H9 (cell line): ENCODE measurements at regions not wholly inside any gene's neighbourhood (a gene's known extent, or its start where the extent isn't known, plus 50 kb on each side); places are given as distances from the start of the nearest gene placed in this dataset.
"Not testable (repeated sequence)": the region's sequence is repeated elsewhere in the genome, so short reads cannot be mapped to it uniquely, and the experiment has no call there.

Source experiments
- DNase-seq: peaks from one replicate; pipeline ENCODE4 v3.0.0-alpha.2; 2017
- H2AFZ ChIP-seq: one replicate; pipeline ENCODE4 v1.6.1; 2013; ENCODE audit warnings: mild to moderate bottlenecking, low read length, control low read depth, moderate library complexity
- H2AK5ac ChIP-seq: 2 replicates; pipeline ENCODE4 v1.6.1; 2013; ENCODE audit warnings: low read length, control low read depth, mixed read lengths; ENCODE audit not compliant: insufficient read length
- H2BK120ac ChIP-seq: one replicate; pipeline ENCODE4 v1.6.1; 2013; ENCODE audit warnings: low read depth, mild to moderate bottlenecking, low read length, control low read depth, inconsistent platforms; ENCODE audit not compliant: poor library complexity, severe bottlenecking
- H2BK12ac ChIP-seq: 2 replicates; pipeline ENCODE4 v1.6.1; 2013; ENCODE audit warnings: low read length, control low read depth, mixed read lengths, low read depth; ENCODE audit not compliant: insufficient read length
- H2BK15ac ChIP-seq: 2 replicates; pipeline ENCODE4 v1.6.1; 2013; ENCODE audit warnings: low read depth, low read length, control low read depth
- H2BK20ac ChIP-seq: one replicate; pipeline ENCODE4 v1.6.1; 2013; ENCODE audit warnings: low read depth, mild to moderate bottlenecking, low read length, control low read depth, inconsistent platforms; ENCODE audit not compliant: poor library complexity, severe bottlenecking
- H2BK5ac ChIP-seq: 2 replicates; pipeline ENCODE4 v1.6.1; 2013; ENCODE audit warnings: low read length, control low read depth, mixed read lengths; ENCODE audit not compliant: insufficient read length
- H3K14ac ChIP-seq: 2 replicates; pipeline ENCODE4 v1.6.1; 2013; ENCODE audit warnings: low read length, control low read depth; ENCODE audit not compliant: insufficient read depth
- H3K18ac ChIP-seq: 2 replicates; pipeline ENCODE4 v1.6.1; 2013; ENCODE audit warnings: low read depth, mild to moderate bottlenecking, mixed read lengths, low read length, control low read depth; ENCODE audit not compliant: insufficient read length
- H3K23ac ChIP-seq: 2 replicates; pipeline ENCODE4 v1.6.1; 2013; ENCODE audit warnings: low read length, control low read depth, mixed read lengths, low read depth; ENCODE audit not compliant: insufficient read length
- H3K23me2 ChIP-seq: 2 replicates; pipeline ENCODE4 v1.6.1; 2013; ENCODE audit warnings: low read depth, mild to moderate bottlenecking, mixed read lengths, low read length, control low read depth; ENCODE audit not compliant: insufficient read length, poor library complexity, severe bottlenecking
- H3K27ac ChIP-seq: 2 replicates; pipeline ENCODE4 v1.5.1; 2013; ENCODE audit warnings: low read length, control low read depth, mixed read lengths, low read depth; ENCODE audit not compliant: insufficient read length
- H3K27me3 ChIP-seq: 2 replicates; pipeline ENCODE4 v1.6.1; 2013; ENCODE audit warnings: low read length, control low read depth, inconsistent platforms; ENCODE audit not compliant: insufficient read depth
- H3K4ac ChIP-seq: 2 replicates; pipeline ENCODE4 v1.6.1; 2013; ENCODE audit warnings: low read depth, mild to moderate bottlenecking, control low read depth, inconsistent platforms, low read length, moderate library complexity
- H3K4me1 ChIP-seq: 2 replicates; pipeline ENCODE4 v1.6.1; 2013; ENCODE audit warnings: low read length, control low read depth, inconsistent platforms; ENCODE audit not compliant: insufficient read depth
- H3K4me2 ChIP-seq: 2 replicates; pipeline ENCODE4 v1.6.1; 2013; ENCODE audit warnings: low read length, control low read depth, mixed read lengths; ENCODE audit not compliant: insufficient read length, insufficient read depth
- H3K56ac ChIP-seq: 2 replicates; pipeline ENCODE4 v1.6.1; 2013; ENCODE audit warnings: low read depth, mild to moderate bottlenecking, mixed read lengths, low read length, control low read depth; ENCODE audit not compliant: insufficient read length
- H3K79me1 ChIP-seq: 2 replicates; pipeline ENCODE4 v1.6.1; 2013; ENCODE audit warnings: low read depth, mild to moderate bottlenecking, moderate library complexity, low read length, control low read depth, inconsistent platforms; ENCODE audit not compliant: insufficient read depth, poor library complexity, severe bottlenecking
- H3K79me2 ChIP-seq: 2 replicates; pipeline ENCODE4 v1.6.1; 2013; ENCODE audit warnings: low read length, control low read depth, inconsistent platforms; ENCODE audit not compliant: insufficient read depth
- H3K9ac ChIP-seq: 2 replicates; pipeline ENCODE4 v1.6.1; 2013; ENCODE audit warnings: low read length, control low read depth, mixed read lengths; ENCODE audit not compliant: insufficient read length; ENCODE audit errors: extremely low read depth
- H3K9me3 ChIP-seq: one replicate; pipeline ENCODE4 v1.6.1; 2013; ENCODE audit warnings: low read depth, low read length, inconsistent platforms; ENCODE audit not compliant: control insufficient read depth
- H3T11ph ChIP-seq: one replicate; pipeline ENCODE4 v1.6.1; 2013; ENCODE audit warnings: mild to moderate bottlenecking, low read length, control low read depth, inconsistent platforms
- H4K20me1 ChIP-seq: one replicate; pipeline ENCODE4 v1.6.1; 2013; ENCODE audit not compliant: control insufficient read depth, insufficient read length, insufficient read depth
- H4K5ac ChIP-seq: 2 replicates; pipeline ENCODE4 v1.6.1; 2013; ENCODE audit warnings: low read depth, mild to moderate bottlenecking, mixed read lengths, low read length, control low read depth; ENCODE audit not compliant: insufficient read length
- H4K8ac ChIP-seq: replicated peaks from 2 replicates; pipeline ENCODE4 v1.6.1; 2013; ENCODE audit warnings: low read length, control low read depth, mixed read lengths, low read depth; ENCODE audit not compliant: insufficient read length
- H4K91ac ChIP-seq: 2 replicates; pipeline ENCODE4 v1.6.1; 2013; ENCODE audit warnings: low read depth, mild to moderate bottlenecking, moderate library complexity, mixed read lengths, low read length, control low read depth; ENCODE audit not compliant: insufficient read length
- H3K27ac Mint-ChIP-seq, 3 experiments: 2 replicates in 2 of 3; 3 replicates in 1 of 3; pipeline ENCODE4 v1.8.0; 2020 to 2021; ENCODE audit warnings: mixed read lengths in 3 of 3, mild to moderate bottlenecking in 1 of 3, moderate library complexity in 1 of 3
- H3K27me3 Mint-ChIP-seq: 2 replicates; pipeline ENCODE4 v1.8.0; 2021; ENCODE audit warnings: low read depth, mild to moderate bottlenecking, moderate library complexity, mixed read lengths
- H3K36me3 Mint-ChIP-seq, 3 experiments: 2 replicates in 2 of 3; 3 replicates in 1 of 3; pipeline ENCODE4 v1.8.0; 2020 to 2021; ENCODE audit warnings: low read depth in 3 of 3, mixed read lengths in 3 of 3; ENCODE audit not compliant: insufficient read depth in 1 of 3
- H3K4me1 Mint-ChIP-seq, 2 experiments: 2 replicates each; pipeline ENCODE4 v1.8.0; 2020; ENCODE audit warnings: mixed read lengths in 2 of 2
- H3K4me3 Mint-ChIP-seq, 2 experiments: 2 replicates in 1 of 2; 3 replicates in 1 of 2; pipeline ENCODE4 v1.8.0; 2020 to 2021; ENCODE audit warnings: mild to moderate bottlenecking in 2 of 2, mixed read lengths in 2 of 2, moderate library complexity in 1 of 2
- H3K9me3 Mint-ChIP-seq, 2 experiments: 2 replicates in 1 of 2; 3 replicates in 1 of 2; pipeline ENCODE4 v1.8.0; 2020; ENCODE audit warnings: mild to moderate bottlenecking in 2 of 2, mixed read lengths in 2 of 2, moderate library complexity in 1 of 2
- WGBS: extraction: QIAGEN DNeasy Blood & Tissue Kit; methylation state at CpG from one replicate; pipeline ENCODE4 v1.1.7; 2013; ENCODE audit warnings: missing lambda C conversion rate, low lambda C conversion rate, mixed read lengths; ENCODE audit not compliant: insufficient read length; ENCODE audit errors: extremely low coverage; 5-methylcytosine and 5-hydroxymethylcytosine counted together

DNA sequence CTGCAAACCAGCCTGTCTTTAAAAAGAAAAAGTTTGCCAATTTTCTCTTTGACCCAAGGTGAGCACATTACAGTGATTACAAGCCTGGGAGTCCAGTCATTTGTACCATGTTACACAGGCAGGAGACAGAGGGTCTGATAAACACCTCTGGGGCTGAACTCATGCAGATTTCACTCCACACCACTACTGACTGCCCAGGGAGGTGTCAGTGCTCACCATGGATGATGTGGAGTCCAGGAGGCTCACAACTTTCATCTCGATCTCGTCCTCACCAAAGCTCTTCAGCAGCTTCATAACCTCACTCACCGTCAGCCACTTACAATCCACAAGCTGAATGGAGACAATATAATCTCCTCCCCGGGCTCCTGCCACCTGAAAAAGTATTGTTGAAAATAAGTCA lies 302.4 kb downstream of the GOLGA6L6 start:
- H4K91ac ChIP-seq, DNase-seq, H3K4me1 ChIP-seq, H3K23me2 ChIP-seq, H4K8ac ChIP-seq, H3K18ac ChIP-seq, H3K4ac ChIP-seq, H2AK5ac ChIP-seq, H3K4me2 ChIP-seq, H2BK5ac ChIP-seq, H4K5ac ChIP-seq, H3T11ph ChIP-seq, H3K27me3 Mint-ChIP-seq, H3K4me1 Mint-ChIP-seq, H2AFZ ChIP-seq, H3K27me3 ChIP-seq, H4K20me1 ChIP-seq, H3K9ac ChIP-seq, H2BK15ac ChIP-seq, H3K9me3 Mint-ChIP-seq, H3K27ac Mint-ChIP-seq, H2BK12ac ChIP-seq, H3K23ac ChIP-seq, H3K79me1 ChIP-seq, H3K27ac ChIP-seq, H3K56ac ChIP-seq, H3K79me2 ChIP-seq, H3K14ac ChIP-seq, H2BK120ac ChIP-seq, H2BK20ac ChIP-seq, H3K4me3 Mint-ChIP-seq: not testable (repeated sequence)
- peaks cover 93% of the 10 kb centered on the region for H3K9me3 ChIP-seq
- no CpG with 5 or more reads among the region's 4 CpGs for WGBS
- peaks cover 7 to 27% (median 18%) of the 10 kb centered on the region in 3 experiments; a peak in 6 of 7 replicates for H3K36me3 Mint-ChIP-seq

DNA sequence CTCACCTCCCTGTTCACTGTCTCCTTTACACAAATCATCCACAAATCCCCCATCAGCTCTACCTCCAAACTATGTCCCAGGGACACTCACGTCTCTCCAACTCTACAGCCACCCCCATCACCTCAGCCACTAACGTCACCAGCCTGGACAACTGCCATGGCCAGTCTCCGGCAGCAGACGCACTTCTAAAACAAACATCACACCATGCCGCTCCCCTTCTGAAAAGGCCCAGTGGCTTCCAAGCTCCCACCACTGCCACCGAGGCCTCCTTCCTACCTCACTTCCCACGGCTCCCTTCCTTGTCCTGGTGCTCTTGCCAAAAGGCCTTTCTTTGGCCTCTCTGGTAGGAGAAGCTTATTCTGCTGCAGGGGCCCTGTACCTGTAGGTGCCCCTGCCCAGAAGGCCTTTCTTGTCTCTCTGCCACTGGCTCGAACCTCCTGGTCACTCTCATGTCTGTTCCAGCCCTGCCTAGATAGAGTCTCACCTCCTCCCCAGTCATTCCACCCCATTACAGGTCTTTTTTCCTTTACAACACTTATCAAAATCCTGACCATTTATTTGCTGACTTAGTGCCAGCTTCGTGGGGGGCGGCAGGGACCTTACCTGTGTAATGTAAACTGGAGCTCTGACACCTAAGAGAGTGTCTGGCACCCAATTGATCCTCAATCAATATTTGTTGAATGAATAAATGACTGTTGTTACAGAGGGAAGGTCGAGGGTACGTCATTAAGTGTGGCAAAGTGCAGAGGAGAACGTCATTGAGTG lies 304.2 kb downstream of the GOLGA6L6 start:
- H3K27ac ChIP-seq = not testable (repeated sequence)

More for the DNA sequence above, 304.2 kb downstream of the GOLGA6L6 start:
- H3K27me3 ChIP-seq, H3K23me2 ChIP-seq, H3K18ac ChIP-seq, DNase-seq, H2AFZ ChIP-seq, H2BK15ac ChIP-seq, H3K4me1 Mint-ChIP-seq, H3K27me3 Mint-ChIP-seq, H3K79me2 ChIP-seq, H3K14ac ChIP-seq, H2BK120ac ChIP-seq, H2BK20ac ChIP-seq, H3K9me3 Mint-ChIP-seq, H3K4me1 ChIP-seq, H3K4ac ChIP-seq, H3K4me2 ChIP-seq, H4K8ac ChIP-seq, H2BK12ac ChIP-seq, H4K91ac ChIP-seq, H3K9ac ChIP-seq, H3K56ac ChIP-seq, H2BK5ac ChIP-seq, H3K27ac Mint-ChIP-seq, H4K5ac ChIP-seq, H2AK5ac ChIP-seq, H3K23ac ChIP-seq, H3T11ph ChIP-seq, H4K20me1 ChIP-seq, H3K79me1 ChIP-seq, H3K4me3 Mint-ChIP-seq: not testable (repeated sequence)
- peaks cover 92% of the 10 kb centered on the region for H3K9me3 ChIP-seq
- H3K36me3 Mint-ChIP-seq = peaks cover 0 to 21% (median 13%) of the 10 kb centered on the region in 3 experiments; a peak in 6 of 7 replicates
- no CpG with 5 or more reads among the region's 13 CpGs for WGBS
